ENCODE measurements at regions not wholly inside any gene's neighbourhood (a gene's known extent, or its start where the extent isn't known, plus 50 kb on each side); places are given as distances from the start of the nearest gene placed in this dataset.

GRCh38 chr9:87211669-87212068 lies 264.4 kb upstream of the GAS1 start:
- DNase-seq = no peak

- DNase-seq = no peak
Observed at GRCh38 chr9:87212605-87213021, 265.3 kb upstream of the GAS1 start.

GRCh38 chr9:87213948-87214347 lies 266.6 kb upstream of the GAS1 start:
- no peak for DNase-seq

GRCh38 chr9:87214991-87215390 lies 267.7 kb upstream of the GAS1 start:
- DNase-seq = no peak

- no peak for DNase-seq
Observed at GRCh38 chr9:87216036-87216435, 268.7 kb upstream of the GAS1 start.

- DNase-seq = no peak
Observed at GRCh38 chr9:87216897-87217455, 269.7 kb upstream of the GAS1 start.

GRCh38 chr9:87223392-87224246 lies 274.0 kb upstream of the DAPK1 start:
- no peak for DNase-seq

- DNase-seq = no peak
Observed at GRCh38 chr9:87226896-87227295, 270.8 kb upstream of the DAPK1 start.

GRCh38 chr9:87227456-87227855 lies 270.2 kb upstream of the DAPK1 start:
- no peak for DNase-seq

GRCh38 chr9:87229108-87229507 lies 268.6 kb upstream of the DAPK1 start:
- DNase-seq = no peak

GRCh38 chr9:87233431-87233830 lies 264.2 kb upstream of the DAPK1 start:
- DNase-seq = no peak

- no peak for DNase-seq
Observed at GRCh38 chr9:87233899-87234455, 263.7 kb upstream of the DAPK1 start.

GRCh38 chr9:87234854-87235253 lies 262.8 kb upstream of the DAPK1 start:
- no peak for DNase-seq

GRCh38 chr9:87236546-87236945 lies 261.1 kb upstream of the DAPK1 start:
- no peak for DNase-seq

- no peak for DNase-seq
Observed at GRCh38 chr9:87237336-87237735, 260.3 kb upstream of the DAPK1 start.

GRCh38 chr9:87238545-87238944 lies 259.1 kb upstream of the DAPK1 start:
- DNase-seq = no peak

GRCh38 chr9:87239312-87239711 lies 258.4 kb upstream of the DAPK1 start:
- DNase-seq = no peak

GRCh38 chr9:87243602-87244001 lies 254.1 kb upstream of the DAPK1 start:
- no peak for DNase-seq

- no peak for DNase-seq
Observed at GRCh38 chr9:87245271-87245670, 252.4 kb upstream of the DAPK1 start.

GRCh38 chr9:87247097-87247496 lies 250.6 kb upstream of the DAPK1 start:
- no peak for DNase-seq

GRCh38 chr9:87249029-87249428 lies 248.6 kb upstream of the DAPK1 start:
- no peak for DNase-seq

GRCh38 chr9:87250205-87250604 lies 247.5 kb upstream of the DAPK1 start:
- DNase-seq = no peak

GRCh38 chr9:87255431-87256155 lies 242.1 kb upstream of the DAPK1 start:
- no peak for DNase-seq

- DNase-seq = no peak
Observed at GRCh38 chr9:87256973-87257372, 240.7 kb upstream of the DAPK1 start.

All from CD4-positive, alpha-beta T cell treated with Interleukin-1 beta for 1 hour (primary cell).